Endothelial cell of umbilical vein (primary cell): ENCODE measurements at regions not wholly inside any gene's neighbourhood (a gene's known extent, or its start where the extent isn't known, plus 50 kb on each side); places are given as distances from the start of the nearest gene placed in this dataset.
"Not testable (repeated sequence)": the region's sequence is repeated elsewhere in the genome, so short reads cannot be mapped to it uniquely, and the experiment has no call there.

Source experiments
- TF ChIP-seq, protein P1 (sequence below), 2 donors: IDR thresholded peaks; 1 replicate in 1 of 2; 2 replicates in 1 of 2; pipeline ENCODE4 v1.5.1; 2011; ENCODE audit warnings: low read length in 2 of 2, mild to moderate bottlenecking in 2 of 2, moderate library complexity in 2 of 2, control low read depth in 1 of 2, inconsistent platforms in 1 of 2, low read depth in 1 of 2; ENCODE audit not compliant: insufficient read depth in 1 of 2; ENCODE audit errors: extremely low read depth in 1 of 2
- TF ChIP-seq, protein P2 (sequence below): IDR thresholded peaks from 2 replicates; pipeline ENCODE4 v1.6.1; 2011; ENCODE audit not compliant: insufficient read depth, insufficient read length

DNA sequence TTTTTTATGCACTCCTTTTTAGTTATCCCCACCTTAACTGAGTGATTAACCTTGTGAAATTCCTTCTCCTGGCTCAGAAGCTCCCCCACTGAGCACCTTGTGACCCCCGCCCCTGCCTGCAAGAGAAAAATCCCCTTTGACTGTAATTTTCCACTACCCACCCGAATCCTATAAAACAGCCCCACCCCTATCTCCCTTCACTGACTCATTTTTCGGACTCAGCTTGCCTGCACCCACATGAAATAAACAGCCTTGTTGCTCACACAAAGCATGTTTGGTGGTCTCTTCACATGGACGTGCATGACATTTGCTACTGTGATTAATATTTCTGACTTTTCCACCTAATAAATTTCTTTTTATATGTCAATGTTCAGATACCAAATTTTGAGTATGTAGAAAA lies 1322.8 kb downstream of the XPNPEP1 start:
- TF ChIP-seq, protein P1, sequence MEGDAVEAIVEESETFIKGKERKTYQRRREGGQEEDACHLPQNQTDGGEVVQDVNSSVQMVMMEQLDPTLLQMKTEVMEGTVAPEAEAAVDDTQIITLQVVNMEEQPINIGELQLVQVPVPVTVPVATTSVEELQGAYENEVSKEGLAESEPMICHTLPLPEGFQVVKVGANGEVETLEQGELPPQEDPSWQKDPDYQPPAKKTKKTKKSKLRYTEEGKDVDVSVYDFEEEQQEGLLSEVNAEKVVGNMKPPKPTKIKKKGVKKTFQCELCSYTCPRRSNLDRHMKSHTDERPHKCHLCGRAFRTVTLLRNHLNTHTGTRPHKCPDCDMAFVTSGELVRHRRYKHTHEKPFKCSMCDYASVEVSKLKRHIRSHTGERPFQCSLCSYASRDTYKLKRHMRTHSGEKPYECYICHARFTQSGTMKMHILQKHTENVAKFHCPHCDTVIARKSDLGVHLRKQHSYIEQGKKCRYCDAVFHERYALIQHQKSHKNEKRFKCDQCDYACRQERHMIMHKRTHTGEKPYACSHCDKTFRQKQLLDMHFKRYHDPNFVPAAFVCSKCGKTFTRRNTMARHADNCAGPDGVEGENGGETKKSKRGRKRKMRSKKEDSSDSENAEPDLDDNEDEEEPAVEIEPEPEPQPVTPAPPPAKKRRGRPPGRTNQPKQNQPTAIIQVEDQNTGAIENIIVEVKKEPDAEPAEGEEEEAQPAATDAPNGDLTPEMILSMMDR (IDR thresholded peaks at IDR 0.05; ENCODE audit: extremely low read depth in 1 of 2, insufficient read depth in 1 of 2, low read depth in 1 of 2, low read length in 2 of 2), result not testable (repeated sequence)
- TF ChIP-seq, protein P2, sequence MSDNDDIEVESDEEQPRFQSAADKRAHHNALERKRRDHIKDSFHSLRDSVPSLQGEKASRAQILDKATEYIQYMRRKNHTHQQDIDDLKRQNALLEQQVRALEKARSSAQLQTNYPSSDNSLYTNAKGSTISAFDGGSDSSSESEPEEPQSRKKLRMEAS, result not testable (repeated sequence)
